NCI-H345 (cell line): ENCODE measurements at regions not wholly inside any gene's neighbourhood (a gene's known extent, or its start where the extent isn't known, plus 50 kb on each side); places are given as distances from the start of the nearest gene placed in this dataset.
A peak's percentile ranks its signal among the peaks of the same experiment; 100 is the strongest.

ENCODE experiments used
- DNase-seq: peaks from one replicate; lab custom pipeline; 2025; lab: John Stamatoyannopoulos, UW

- DNase-seq: no peak
These were observed 56.8 kb upstream of the GRIA4 start for GRCh38 chr11:105553025-105553424.

DNA sequence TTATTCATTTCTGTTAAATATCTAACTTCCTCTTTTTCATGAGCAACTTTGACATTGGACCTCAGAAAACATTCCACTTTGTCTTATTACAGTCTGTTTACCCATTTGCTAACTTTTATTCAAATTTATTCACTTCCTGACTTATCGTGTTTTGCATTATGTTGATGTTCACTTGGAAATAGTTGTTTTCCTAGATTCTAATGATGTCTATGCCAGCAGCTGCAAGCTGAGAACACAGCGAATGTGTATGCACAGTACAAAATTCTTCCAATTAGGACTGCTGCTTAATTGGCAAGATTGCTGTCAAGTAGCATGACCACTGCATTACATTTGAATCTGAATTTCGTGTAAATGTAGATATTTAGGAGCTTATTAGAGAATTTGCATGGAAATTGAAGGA is 61.5 kb upstream of the GRIA4 start:
- DNase-seq: no peak

DNA sequence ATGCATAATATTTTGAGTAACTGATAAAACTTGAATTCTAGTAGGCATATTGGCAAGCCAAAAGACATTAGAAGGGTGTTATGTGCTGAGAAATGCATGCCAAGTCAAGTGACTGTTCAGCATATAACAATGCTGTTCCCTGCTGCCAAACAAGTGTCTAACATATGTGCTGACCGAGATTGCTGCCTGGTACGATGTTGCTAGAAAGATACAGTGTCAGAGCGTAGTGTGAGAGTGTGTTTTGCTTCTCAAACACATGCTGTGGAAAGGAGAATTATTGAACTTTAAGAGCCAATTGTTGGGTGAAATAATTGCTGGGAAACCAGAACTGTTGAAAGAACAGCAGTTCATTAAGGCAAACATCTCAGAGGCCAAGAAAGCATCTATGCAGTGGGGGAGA is 71.3 kb upstream of the GRIA4 start:
- no peak for DNase-seq

DNA sequence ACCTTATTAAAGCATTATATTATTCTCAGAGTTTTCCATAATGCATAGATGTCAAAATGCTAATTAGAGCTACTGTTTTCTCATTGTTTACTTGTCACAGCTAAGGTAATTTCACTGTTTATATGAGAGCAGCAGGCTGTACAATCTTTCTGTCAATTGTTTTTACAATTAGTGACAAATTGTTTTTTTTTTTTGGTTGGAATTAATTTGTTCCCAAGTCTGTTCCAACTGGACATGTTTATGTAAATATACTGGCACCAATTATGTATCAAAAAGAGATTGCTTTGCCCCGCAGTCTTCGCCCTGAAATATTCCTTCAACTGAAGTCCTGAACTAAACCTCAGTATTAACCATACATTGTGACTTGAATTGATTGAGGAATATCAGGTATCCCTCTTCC is 72.3 kb upstream of the GRIA4 start:
- DNase-seq: no peak

GRCh38 chr11:105524286-105524685 is 85.6 kb upstream of the GRIA4 start:
- DNase-seq: no peak

DNA sequence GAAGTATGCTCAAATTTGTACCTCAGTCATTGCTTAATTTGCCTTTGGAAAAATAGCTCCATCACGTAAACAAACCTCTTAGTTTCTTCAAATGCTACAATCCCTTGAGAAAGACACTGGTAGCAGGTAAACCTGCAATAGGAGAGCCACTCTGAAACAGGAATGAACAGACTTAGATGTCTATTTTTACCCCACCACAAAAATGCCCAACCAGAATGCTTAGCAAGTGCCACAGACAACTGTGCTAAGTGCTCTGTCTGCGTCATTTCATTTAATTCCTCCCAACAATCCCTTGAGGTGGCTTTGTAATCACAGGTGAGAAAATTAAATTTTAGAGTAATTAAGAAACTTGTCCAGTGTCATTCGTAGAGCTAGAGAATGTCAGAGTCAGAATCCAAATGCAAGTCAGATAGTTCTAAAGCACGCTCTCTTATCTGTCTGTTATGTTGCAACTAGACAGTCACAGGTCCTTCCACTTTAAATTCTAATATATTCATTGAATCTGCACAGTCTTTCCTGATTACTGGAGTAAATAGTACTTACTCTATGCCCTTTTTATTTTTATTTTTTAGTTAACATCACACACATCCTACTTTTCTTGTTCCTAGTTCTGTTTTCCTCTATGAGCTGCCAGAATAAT is 89.0 kb upstream of the GRIA4 start:
- no peak for DNase-seq

GRCh38 chr11:105507496-105508254 is 102.2 kb upstream of the GRIA4 start:
- DNase-seq: no peak

GRCh38 chr11:105492010-105492409 is 117.9 kb upstream of the GRIA4 start:
- DNase-seq: no peak

DNA sequence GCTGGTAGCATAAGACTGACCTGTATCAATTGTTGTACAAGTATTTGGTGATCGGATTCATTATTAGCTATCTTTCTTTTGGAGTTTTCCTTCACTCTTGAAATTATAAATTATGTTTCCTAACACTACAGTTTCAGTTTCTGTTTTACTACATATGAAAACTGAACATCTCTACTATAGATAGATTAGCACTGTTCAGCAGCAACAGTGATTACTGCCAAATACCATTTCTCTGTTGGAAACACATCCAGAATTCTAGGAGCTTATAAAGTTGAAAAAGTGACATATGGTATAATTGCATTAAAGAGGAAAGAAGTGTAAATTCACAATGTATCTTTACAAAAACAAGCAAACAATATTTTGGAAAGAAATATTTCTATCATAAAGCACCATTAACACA is 118.5 kb upstream of the GRIA4 start:
- no peak for DNase-seq

DNA sequence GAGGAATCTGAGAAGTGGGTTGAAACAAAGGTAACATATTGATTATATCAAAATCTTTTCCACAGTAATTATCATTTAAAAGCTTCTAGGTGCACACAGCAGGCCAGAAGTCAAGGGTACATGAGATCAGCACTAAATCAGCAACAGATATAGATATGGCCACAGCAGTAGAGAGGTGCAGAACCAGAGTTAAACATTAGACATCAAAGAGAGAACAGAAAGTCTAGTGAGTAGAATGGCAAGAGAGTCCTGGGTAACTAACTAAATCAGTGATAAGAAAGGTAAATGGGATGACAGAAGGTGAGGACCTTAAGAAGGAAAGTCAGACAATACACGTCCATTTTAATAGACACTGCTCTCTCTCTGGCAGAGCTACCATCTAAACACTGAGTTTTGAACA is 119.5 kb upstream of the GRIA4 start:
- DNase-seq: no peak

DNA sequence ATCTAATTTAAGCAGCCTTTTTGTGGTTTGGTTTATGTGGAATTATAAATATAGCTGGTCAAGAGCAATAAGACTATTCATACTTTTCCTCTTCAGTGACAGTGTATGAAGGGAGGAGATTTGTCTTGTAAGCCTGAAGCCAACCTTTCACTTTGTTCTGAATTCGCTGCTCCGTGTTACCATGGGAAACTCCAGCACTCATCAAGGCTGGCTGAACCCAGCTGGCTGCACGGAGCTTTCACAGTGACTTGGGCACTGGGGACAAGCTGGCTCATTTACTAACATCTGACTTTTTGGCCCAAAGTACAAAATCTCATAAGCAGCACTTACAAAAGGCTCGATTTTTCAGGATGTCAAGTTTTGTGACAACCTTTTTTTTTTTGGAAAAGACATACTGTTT is 120.4 kb upstream of the GRIA4 start:
- peak; percentile 47 for DNase-seq

DNA sequence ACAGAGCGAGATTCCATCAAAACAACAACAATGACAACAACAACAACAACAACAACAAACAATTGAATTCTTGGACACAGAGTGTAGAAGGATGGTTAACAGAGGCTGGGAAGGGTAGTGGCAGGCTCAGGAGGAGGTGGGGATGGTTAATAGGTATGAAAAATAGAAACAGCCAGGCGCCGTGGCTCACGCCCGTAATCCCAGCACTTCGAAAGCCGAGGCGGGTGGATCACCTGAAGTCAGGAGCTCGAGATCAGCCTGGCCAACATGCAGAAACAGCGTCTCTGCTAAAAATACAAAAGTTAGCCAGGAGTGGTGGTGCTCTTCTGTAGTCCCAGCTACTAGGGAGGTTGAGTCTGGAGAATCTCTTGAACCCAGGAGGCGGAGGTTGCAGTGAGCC is 122.9 kb upstream of the GRIA4 start:
- DNase-seq: no peak

DNA sequence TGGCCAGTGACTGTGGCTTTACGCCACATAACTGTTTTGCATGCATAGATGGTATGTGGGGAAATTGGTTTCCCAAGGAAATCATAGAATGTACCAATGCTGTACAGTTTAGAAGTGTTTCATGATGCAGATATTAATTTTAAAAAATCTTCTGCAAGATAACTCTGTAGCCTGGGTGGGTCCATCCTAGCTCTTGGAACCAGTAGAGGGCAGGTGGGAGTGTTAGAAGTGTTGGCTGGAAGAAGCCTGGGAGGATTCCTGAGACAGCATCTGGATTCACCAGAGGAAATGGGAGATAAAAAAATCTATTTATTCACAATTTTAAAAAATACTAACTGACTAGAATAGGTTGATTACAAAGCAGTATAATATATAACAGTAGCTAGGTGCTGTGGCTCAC is 139.9 kb upstream of the GRIA4 start:
- no peak for DNase-seq

DNA sequence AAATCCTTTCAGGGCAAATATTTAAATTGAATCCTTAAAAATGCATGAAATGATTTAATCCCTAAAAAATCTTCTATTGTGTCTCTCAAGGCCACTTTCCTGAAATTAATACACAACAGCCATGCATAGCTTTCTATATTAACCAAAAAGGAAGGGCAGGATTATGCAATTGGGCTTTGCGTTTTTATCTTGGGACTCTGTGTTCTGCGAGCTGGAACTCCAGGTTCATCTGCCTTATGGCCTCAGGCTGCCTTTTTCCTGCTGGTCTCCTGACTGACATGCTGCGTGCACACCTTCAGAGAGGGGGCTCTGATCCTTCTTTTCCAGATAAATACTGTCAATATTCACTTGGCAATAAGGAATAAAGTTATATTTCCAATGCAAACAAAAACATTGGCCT is 141.7 kb upstream of the GRIA4 start:
- no peak for DNase-seq

DNA sequence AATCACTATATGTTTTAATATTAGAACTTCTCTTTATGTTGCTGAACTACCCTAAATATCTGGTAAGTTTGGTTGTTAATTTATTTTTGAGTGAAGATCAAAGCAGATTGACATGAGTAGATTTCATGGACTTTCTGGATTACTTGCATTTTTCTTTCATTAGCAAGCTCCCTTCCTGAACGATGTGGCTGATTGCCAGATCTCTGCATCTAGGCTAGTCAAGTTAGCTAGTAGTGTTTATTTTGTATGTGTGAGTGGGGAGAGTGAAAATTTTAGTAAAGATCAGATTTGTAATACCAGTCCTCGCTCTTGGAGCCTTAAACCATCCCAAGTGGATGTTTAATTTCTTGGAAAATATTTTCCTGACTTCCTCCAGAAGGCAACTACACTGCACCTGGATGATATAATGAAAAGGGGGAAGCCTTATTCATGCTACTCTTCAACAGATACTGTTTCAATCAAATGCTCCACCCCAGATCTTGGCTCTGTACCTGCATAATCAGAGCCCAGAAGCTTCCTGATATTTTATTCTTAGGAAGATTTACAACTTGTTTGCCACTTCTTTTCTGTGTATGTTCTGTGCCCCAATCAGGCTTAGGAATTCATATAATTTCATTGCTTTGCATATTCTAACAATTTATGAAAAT is 143.2 kb upstream of the GRIA4 start:
- peak; percentile 13 for DNase-seq

DNA sequence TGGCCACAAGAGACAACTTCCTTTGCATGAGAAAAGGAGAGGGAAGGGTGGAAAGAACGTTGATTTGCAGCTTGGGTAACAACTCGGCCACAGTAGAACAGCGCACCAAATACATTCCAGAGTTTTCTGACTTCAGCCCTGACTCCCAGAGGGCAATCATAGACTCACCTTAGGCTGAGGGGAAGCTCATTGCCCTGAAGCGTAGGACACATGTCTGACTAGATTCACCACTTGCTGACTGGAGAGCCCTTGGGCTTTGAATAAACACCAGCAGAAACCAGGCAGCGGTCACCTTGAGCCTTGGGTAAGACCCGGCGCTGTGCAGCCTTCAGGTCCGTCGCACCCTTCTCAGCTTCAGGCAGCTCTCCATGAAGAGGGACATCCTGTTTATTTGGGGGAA is 151.8 kb upstream of the GRIA4 start:
- no peak for DNase-seq

- DNase-seq: no peak
These were observed 152.9 kb upstream of the GRIA4 start for GRCh38 chr11:105456950-105457349.

DNA sequence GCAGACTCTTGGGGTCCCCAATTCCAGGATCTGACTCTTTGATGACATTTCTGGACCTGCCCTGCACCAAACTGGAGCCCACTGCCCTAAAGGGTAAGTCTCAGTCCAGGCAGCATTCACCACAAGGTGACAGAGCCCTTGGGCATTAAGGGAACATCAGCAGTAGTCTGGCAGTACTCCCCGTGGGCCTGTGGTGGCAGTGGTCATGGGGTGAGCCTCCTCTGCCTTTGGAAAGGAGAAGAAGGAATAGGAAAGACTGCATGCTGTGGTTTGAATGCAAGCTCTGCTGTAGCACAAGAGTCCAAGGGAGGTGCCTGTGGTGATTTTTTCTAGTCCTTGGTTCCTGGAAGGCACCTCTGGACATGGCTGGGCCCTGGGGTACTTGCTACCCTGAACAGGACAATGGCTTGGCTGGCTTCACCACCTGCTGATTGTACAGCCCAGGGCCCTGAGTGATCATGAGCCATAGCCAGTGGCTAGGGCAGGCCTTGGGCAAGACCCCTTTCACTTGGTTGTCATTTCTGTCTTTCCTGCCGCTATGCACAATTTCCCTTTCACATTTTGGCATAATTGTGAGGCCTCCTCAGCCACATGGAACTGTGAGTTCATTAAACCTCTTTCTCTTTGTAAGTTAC is 160.7 kb upstream of the GRIA4 start:
- no peak for DNase-seq

GRCh38 chr11:105448703-105449079 is 161.2 kb upstream of the GRIA4 start:
- no peak for DNase-seq

DNA sequence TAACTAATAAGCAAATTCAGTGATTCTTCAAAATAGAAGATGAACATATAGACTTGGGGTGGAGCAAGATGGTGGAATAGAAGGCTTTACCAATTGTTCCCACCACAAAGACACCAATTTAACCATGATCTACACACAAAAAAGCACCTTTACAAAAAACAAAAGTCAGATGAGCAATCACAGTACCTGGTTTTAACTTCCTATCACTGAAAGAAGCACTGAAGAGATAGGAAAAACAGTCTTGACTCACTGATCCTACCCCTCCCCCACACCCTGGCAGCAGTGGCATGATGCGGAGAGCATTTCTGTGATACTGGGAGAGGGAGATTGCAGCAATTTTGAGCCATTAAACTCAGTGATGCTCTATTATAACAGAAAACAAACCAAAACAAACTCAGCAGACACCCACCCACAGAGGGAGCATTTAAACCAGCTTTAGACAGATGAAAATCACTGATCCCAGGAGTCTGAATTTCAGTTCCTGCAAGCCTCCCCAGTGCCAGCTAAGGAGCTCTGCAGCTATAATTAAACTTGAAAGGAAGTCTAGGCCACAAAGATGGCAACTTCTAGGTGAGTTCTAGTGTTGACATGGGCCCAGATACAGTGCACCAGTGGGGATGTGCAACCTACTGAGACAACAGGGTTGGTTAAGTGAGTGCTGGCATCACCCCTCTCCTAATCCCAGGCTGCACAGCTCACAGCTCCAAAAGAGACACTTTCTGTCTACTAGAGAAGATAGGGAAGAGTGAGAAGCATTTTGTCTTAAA is 161.8 kb upstream of the GRIA4 start:
- no peak for DNase-seq

GRCh38 chr11:105443623-105444022 is 166.2 kb upstream of the GRIA4 start:
- no peak for DNase-seq
